ENCODE measurements at regions not wholly inside any gene's neighbourhood (a gene's known extent, or its start where the extent isn't known, plus 50 kb on each side); places are given as distances from the start of the nearest gene placed in this dataset.

GRCh38 chr3:176855213-176855612, 342.1 kb downstream of the TBL1XR1 start:
- H3K4me3 ChIP-seq (ENCODE audit: low read depth in 2 of 2, low read length in 1 of 2): no peak overlapping the region

More at GRCh38 chr3:176855213-176855612, 342.1 kb downstream of the TBL1XR1 start:
- H3K36me3 ChIP-seq (replicated peaks in 1 of 2; ENCODE audit: control insufficient read depth in 1 of 2, insufficient read depth in 2 of 2, low read length in 1 of 2): no peaks in the 10 kb centered on the region
- no peaks in the 10 kb centered on the region for H3K9me2 ChIP-seq
- no peak overlapping the region for H3K9ac ChIP-seq
- POLR2A ChIA-PET: no interaction called here
- H3K4me2 ChIP-seq: no peak overlapping the region
- no peak overlapping the region for H3K27ac ChIP-seq (ENCODE audit: low read depth in 2 of 2, low read length in 1 of 2)
- H2AFZ ChIP-seq (ENCODE audit: low read depth): no peak overlapping the region
- peaks cover 0 to 3% of the 10 kb centered on the region in 2 experiments; a peak in 1 of 4 replicates for H3K4me1 ChIP-seq (ENCODE audit: control insufficient read depth in 1 of 2, insufficient read depth in 2 of 2, low read depth in 1 of 2, low read length in 1 of 2)
- CTCF ChIA-PET: interaction anchor here (2.1 kb wide), 1 partner anchor 17 kb away, joined by 5 read pairs; no protein-coding TSS in a partner anchor
- no peak for DNase-seq
- H3K27me3 ChIP-seq (ENCODE audit: insufficient read depth): no peaks in the 10 kb centered on the region
- 34% methylated on average over 4 of the region's 4 CpGs for WGBS (ENCODE audit: low lambda C conversion rate)
- H3K79me2 ChIP-seq (ENCODE audit: insufficient read depth): no peaks in the 10 kb centered on the region
- H4K20me1 ChIP-seq (ENCODE audit: insufficient read depth): no peaks in the 10 kb centered on the region
- no peaks in the 10 kb centered on the region for H3K9me3 ChIP-seq
- no peaks in the 10 kb centered on the region for H3F3A ChIP-seq (replicated peaks; ENCODE audit: insufficient read depth)
- no peak for TF ChIP-seq SMC3 (IDR thresholded peaks at IDR 0.05; ENCODE audit: low read depth, low read length)
- TF ChIP-seq EZH2phosphoT487 (IDR thresholded peaks at IDR 0.05; ENCODE audit: borderline replicate concordance, low read depth): no peak
- TF ChIP-seq, protein P1, sequence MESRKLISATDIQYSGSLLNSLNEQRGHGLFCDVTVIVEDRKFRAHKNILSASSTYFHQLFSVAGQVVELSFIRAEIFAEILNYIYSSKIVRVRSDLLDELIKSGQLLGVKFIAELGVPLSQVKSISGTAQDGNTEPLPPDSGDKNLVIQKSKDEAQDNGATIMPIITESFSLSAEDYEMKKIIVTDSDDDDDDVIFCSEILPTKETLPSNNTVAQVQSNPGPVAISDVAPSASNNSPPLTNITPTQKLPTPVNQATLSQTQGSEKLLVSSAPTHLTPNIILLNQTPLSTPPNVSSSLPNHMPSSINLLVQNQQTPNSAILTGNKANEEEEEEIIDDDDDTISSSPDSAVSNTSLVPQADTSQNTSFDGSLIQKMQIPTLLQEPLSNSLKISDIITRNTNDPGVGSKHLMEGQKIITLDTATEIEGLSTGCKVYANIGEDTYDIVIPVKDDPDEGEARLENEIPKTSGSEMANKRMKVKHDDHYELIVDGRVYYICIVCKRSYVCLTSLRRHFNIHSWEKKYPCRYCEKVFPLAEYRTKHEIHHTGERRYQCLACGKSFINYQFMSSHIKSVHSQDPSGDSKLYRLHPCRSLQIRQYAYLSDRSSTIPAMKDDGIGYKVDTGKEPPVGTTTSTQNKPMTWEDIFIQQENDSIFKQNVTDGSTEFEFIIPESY (IDR thresholded peaks at IDR 0.05; ENCODE audit: borderline replicate concordance, low read depth): no peak
- TF ChIP-seq NRF1 (IDR thresholded peaks at IDR 0.05; ENCODE audit: low read depth, low read length): no peak
- TF ChIP-seq ELF1 (IDR thresholded peaks at IDR 0.05): no peak
- TF ChIP-seq JUND (IDR thresholded peaks at IDR 0.05): no peak
- no peak for TF ChIP-seq TEAD4 (IDR thresholded peaks at IDR 0.05; ENCODE audit: borderline replicate concordance, insufficient read depth)
- no peak for TF ChIP-seq CTCF (IDR thresholded peaks at IDR 0.05)
- TF ChIP-seq, protein P2, sequence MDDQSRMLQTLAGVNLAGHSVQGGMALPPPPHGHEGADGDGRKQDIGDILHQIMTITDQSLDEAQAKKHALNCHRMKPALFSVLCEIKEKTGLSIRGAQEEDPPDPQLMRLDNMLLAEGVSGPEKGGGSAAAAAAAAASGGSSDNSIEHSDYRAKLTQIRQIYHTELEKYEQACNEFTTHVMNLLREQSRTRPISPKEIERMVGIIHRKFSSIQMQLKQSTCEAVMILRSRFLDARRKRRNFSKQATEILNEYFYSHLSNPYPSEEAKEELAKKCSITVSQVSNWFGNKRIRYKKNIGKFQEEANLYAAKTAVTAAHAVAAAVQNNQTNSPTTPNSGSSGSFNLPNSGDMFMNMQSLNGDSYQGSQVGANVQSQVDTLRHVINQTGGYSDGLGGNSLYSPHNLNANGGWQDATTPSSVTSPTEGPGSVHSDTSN (IDR thresholded peaks at IDR 0.05): no peak
- no peak for TF ChIP-seq YY1 (IDR thresholded peaks at IDR 0.05; ENCODE audit: low read depth)
- no peak for TF ChIP-seq RFX5 (IDR thresholded peaks at IDR 0.05; ENCODE audit: low read length)
- TF ChIP-seq, protein P3, sequence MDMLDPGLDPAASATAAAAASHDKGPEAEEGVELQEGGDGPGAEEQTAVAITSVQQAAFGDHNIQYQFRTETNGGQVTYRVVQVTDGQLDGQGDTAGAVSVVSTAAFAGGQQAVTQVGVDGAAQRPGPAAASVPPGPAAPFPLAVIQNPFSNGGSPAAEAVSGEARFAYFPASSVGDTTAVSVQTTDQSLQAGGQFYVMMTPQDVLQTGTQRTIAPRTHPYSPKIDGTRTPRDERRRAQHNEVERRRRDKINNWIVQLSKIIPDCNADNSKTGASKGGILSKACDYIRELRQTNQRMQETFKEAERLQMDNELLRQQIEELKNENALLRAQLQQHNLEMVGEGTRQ (IDR thresholded peaks at IDR 0.05; ENCODE audit: borderline replicate concordance, low read depth, low read length): no peak
- no peak for TF ChIP-seq FOXJ3 (CRISPR knock-in tag; IDR thresholded peaks at IDR 0.05)
- no peak for TF ChIP-seq NFIC (IDR thresholded peaks at IDR 0.05; ENCODE audit: borderline replicate concordance)
- TF ChIP-seq TCF12 (IDR thresholded peaks at IDR 0.05): no peak

Measured in SK-N-SH (cell line).